Stimulated activated CD8-positive, alpha-beta memory T cell treated with anti-CD3 and anti-CD28 coated beads, Interleukin-4, amount 100 ng/mL, for 24 hours (primary cell): ENCODE measurements at regions not wholly inside any gene's neighbourhood (a gene's known extent, or its start where the extent isn't known, plus 50 kb on each side); places are given as distances from the start of the nearest gene placed in this dataset.

ENCODE experiments used
- DNase-seq: peaks from one replicate; pipeline ENCODE4 v3.0.0-alpha.2; 2020; ENCODE audit warnings: low read depth

GRCh38 chr1:88228114-88228513, 456.0 kb upstream of the PKN2 start:
- DNase-seq, result no peak

DNA sequence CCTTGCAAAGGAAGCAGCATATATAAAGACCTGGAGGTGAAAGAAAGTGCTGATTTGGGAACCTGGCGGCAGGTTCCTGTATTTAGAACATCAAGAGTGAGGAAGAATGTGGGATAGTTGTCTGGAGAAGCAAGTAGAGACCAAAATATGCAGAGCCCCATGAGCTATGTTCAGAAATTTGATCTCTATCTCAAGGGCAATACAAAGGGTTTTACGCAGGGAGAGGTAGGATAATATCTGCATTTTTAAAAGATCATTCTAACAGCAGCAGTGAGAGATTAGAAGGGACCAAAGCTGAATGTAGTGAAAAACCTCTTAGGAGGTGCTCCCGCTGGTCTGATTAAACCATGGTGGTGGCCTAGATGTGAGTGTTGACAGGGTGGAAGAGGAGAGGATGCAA, 453.9 kb upstream of the PKN2 start:
- DNase-seq, result no peak

- DNase-seq, result no peak
These were observed 447.0 kb upstream of the PKN2 start for GRCh38 chr1:88237058-88237457.

DNA sequence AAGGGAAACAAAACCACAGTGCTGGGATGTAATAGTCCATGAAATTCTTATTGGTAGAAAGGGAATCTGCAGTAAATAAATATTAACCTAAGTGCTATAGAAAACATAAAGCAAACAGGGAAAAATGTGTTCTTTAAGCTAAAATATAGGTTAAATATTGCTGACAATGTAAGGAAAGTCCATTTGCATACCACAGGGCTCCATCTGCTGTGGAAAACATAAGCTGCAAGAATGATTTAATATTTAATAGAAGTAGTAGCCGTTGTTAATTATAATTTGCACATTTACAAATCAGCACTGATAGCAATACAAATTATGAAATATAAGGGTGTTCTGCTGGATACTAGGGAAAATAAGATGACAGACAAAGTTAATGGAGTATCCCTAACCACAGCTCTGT, 444.9 kb upstream of the PKN2 start:
- DNase-seq, result no peak

DNA sequence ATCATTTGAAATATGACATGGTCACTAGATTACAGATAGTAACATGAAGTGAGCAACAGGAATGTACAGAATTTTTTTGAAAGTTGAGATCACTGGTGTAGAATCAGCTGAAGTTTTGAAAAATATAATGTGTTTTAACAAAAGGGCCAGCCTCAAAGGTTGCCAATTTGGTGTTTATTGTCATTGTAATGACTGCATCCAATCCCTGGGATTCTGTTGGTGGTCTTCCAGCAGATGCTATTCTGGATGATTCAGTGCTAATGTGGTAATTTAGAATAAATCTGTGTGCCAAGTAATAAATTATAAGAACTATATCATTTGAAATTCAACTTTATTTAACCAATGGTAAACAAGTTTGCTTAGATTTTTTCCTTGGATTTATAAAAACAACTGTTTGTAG, 436.4 kb upstream of the PKN2 start:
- DNase-seq, result no peak

DNA sequence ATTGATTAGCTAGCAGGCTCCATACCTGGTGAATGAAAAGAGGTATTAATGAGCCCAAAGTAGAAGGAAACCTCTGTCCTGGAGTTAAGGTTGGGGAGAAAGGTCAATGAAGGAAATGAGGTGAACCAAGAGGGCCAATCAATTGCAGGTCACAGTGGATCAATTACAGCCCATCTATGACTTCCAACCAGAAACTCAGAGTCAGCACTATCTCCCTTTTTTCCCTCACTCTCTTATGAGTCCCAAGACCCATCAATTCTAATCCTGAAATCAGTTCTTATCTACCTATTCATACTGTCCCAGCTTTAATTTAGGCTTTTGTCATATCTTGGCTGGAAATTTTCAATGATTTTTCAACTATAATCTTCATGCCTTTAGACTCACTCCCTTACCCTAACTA, 433.2 kb upstream of the PKN2 start:
- DNase-seq, result no peak

GRCh38 chr1:88252745-88253144, 431.3 kb upstream of the PKN2 start:
- DNase-seq, result no peak

DNA sequence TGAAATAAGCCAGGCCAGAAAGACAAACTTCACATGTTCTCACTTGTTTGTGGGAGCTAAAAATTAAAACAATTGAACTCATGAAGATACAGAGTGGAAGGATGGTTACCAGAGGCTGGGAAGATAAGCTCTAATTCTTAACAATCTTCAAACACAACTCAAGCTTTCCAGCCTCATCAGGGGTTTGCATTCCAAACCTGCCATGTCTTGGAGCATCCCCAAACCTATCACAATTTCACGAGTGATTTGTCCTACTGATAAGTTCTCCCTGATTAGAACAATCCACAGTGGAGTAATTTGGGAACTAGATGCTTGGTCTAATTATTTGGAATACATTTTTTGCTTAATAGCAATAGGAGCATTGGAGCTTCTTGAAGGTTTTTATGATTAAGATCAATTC, 418.5 kb upstream of the PKN2 start:
- DNase-seq, result no peak

DNA sequence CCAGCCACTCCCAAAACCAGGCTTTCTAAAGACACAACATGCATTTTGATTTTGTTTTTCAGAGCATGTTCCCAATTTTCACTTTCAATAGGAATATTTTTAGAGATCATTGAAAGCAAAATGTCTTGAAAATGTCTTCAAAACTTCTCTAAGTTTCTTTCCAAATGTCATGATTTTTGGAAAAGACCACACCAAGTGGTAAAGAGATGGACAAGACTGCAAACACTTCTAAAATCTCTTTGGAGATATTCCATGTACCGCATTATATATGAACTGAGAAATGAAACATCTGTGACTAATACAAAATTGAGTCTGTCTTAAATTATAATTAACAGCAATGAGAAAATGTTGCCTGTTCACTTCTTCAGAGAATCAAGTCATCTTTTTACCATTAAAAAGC, 418.0 kb upstream of the PKN2 start:
- no peak for DNase-seq

DNA sequence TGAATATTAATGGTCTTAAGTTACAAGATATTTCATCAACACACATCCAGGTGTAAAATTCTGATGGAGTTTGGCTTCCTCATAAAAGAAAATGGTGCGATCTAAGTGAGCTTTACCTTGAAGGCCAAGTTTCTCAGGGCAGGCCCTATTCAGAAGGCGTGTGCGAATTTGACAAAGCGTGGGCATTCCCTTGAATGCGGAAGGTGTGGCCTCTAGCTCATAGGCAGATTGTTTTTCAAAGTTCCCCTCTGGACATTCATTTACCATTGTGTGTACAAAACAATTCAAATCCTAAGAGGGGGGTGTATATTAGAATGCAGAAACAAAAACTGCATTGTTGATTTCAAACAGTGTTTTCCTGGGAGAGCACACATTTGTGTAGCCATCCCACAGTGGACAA, 411.9 kb upstream of the PKN2 start:
- no peak for DNase-seq

GRCh38 chr1:88274431-88274830, 409.6 kb upstream of the PKN2 start:
- no peak for DNase-seq

GRCh38 chr1:88275259-88275862, 408.7 kb upstream of the PKN2 start:
- DNase-seq, result no peak

DNA sequence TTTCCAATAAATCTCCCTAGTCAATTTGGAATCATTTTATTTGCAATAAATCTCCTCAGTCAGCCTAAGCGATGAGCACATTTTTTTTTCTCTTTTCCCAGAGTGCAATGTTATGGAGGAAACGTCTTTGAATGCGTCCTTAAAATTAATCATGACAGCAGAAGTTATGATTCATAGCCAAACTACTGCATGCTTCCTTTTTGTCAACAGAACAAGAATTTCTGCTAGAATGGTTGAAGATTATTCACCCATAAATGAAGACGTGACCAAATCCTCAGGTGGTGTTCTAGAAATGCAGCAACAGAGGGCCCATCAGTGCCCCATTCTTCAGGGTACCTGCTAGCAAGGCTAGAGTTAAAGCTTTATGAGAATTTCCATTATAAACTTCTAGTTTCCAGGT, 407.9 kb upstream of the PKN2 start:
- no peak for DNase-seq

DNA sequence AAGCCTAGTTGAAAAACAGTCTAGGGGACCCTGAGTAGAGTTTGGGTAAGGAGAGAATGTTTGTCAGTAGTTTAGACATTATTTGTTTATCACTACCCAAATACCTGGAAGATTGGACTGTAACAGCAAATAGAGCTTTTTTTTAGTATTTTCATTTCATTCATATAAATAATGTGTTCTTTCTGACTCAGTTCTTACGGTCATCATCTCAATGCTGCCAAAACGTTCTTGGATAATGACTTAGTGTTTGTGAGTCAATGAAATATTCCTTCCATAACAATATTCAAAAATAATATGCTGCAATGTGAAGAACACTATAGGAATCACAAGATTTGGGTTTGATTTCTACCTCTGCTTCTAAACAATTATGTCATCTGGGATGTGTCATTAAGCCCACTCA, 400.0 kb upstream of the PKN2 start:
- no peak for DNase-seq

DNA sequence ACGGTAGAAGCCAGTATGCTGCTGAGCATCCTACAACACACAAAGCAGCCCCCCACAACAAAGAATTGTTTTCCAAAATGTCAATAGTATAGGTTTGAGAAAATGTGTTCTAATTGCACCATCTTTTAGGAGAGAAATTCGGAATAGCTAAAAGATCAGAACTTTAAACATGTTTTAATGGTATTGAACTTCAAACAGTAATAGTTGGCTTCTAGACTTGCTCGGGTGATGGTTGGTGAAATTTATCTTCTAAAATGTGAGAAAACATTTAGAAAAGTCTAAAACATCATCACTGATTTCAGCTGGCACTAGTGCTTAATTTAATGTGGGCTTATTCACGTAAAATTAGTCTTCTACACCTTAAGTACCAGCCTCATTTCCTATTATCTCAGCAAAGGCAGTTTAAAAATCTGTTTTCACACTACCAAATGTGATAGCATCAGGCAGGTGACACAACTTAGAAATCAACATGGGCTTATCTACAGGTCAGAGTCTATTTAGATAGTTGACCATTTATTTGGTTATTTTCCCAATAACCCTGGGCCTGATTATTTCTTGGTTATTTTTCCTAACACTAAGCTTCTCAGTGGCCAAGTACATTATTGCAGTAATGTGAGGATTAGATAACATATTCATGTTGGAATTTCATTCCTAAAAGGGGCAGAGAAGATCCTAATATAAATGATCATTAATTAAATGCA, 399.3 kb upstream of the PKN2 start:
- no peak for DNase-seq

DNA sequence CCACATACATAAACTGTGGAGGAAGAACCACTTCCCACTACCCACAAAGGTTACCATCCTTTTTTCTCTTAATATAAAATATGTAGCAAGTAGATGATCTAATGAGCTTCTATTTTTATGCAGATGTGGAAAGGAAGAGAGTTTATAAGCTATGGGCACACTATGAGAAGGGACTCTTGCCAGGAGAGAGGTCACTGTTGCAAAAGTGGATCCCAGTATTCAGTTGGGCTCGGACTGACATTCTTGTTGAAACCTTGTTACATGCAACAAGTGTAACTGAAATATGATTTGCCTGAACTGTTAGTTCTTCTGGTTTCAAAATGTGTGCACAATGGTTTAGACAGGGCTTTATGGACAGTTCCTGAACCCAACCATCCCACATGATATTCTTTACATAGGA, 397.4 kb upstream of the PKN2 start:
- DNase-seq, result no peak

- no peak for DNase-seq
These were observed 395.5 kb upstream of the PKN2 start for GRCh38 chr1:88288571-88288970.

- no peak for DNase-seq
These were observed 394.5 kb upstream of the PKN2 start for GRCh38 chr1:88289401-88290102.

DNA sequence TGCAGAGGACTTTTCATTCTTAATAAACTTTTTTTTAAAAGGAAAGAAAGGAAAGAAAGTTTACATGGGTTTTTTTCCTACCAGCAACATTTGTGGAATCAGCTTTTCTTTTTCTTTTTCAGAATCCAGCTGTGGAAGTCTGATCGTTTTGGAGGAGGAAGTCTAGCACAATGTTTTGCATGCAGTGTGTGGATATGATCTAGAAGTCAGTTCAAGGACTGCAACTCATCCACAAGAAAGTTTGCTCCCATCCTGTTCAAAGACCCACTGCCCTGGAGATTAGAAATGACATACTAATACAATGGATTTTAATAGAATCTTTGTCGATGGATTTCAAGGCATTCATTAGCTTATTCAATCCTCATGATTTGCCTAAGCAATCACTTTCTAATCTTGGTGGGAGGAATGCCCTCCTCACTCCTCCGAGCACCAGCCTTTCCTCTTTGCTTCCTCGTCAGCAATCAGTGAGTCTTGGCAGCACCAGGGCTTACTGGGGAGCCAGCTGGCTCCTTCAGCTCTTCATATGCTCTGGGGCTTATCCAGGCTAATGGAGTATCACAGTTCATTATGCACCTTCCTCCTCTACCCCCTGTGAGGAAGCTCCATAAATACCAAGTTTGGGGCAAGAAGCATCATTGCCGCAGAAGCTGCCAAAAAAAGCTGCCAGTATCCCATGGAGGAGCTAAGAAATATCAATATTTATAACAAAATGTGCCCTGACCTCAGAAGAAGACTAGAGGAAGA, 392.3 kb upstream of the PKN2 start:
- DNase-seq, result no peak

GRCh38 chr1:88293691-88294190, 390.3 kb upstream of the PKN2 start:
- DNase-seq, result no peak

DNA sequence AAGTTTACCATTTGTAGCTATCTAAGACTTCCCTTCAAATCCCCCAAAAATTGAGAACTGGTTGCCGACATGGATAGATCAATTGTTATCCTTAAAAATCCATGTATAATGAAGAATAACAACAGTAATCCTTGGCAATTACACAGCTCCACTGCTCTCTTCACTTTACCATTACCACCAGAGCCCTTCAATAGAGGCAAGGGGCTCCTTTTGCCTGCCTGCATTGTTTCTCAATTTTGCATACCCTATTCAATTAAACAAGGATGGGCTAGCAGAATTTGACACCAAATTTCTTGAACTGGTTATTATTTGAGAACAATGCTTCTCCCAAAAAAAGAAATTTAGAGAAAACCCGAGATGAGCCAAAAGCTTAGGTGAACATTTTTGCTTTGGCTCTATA, 387.8 kb upstream of the PKN2 start:
- DNase-seq, result no peak

DNA sequence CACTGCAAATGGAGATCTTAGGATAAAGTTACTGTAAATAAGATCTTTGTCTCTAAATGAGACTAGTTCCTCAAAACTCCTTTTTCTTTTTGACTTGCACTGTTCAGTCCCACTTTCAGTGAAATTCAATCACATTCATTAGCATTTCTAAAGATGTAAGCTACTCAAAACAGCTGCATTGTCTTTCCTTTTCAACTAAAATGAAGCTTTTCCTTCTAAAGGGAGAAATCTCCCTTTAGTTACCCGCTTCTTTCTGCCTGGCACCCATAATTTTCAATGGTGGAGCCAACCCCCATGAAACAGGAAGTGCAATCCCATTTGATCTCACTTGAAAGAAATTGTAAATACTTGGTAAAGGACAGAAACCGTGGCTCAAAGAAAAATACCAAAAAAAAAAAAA, 387.4 kb upstream of the PKN2 start:
- no peak for DNase-seq

DNA sequence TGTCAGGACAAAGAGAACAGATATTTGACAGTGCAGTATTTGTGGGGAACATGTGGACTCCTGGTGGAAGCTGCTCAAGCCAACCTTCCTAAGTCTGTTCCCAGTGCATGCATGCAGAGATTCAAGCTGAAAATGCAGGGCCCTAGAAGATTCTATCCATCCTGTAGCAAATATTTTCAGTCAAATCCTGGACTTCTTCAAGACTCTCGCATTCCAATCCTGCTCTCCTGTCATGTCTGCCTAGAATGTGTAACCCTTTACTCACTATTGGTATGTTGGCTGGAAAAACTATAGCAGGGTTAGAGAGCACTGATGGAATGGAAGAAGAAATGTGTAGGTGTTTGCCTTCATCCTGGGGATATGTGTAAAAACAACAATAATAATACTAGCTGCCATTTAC, 385.6 kb upstream of the PKN2 start:
- no peak for DNase-seq
